DND-41 (cell line): ENCODE measurements at regions not wholly inside any gene's neighbourhood (a gene's known extent, or its start where the extent isn't known, plus 50 kb on each side); places are given as distances from the start of the nearest gene placed in this dataset.

Source experiments
- EZH2 ChIP-seq: IDR thresholded peaks from 3 replicates; pipeline ENCODE4 v1.6.1; 2012; ENCODE audit warnings: borderline replicate concordance, low read depth, mild to moderate bottlenecking, moderate library complexity, low read length, inconsistent platforms; ENCODE audit not compliant: severe bottlenecking
- TF ChIP-seq, protein P1 (sequence below): IDR thresholded peaks from 2 replicates; pipeline ENCODE4 v1.5.1; 2012; ENCODE audit warnings: borderline replicate concordance, low read length, moderate library complexity, mild to moderate bottlenecking; ENCODE audit not compliant: poor library complexity, severe bottlenecking; ENCODE audit errors: extremely low read depth

DNA sequence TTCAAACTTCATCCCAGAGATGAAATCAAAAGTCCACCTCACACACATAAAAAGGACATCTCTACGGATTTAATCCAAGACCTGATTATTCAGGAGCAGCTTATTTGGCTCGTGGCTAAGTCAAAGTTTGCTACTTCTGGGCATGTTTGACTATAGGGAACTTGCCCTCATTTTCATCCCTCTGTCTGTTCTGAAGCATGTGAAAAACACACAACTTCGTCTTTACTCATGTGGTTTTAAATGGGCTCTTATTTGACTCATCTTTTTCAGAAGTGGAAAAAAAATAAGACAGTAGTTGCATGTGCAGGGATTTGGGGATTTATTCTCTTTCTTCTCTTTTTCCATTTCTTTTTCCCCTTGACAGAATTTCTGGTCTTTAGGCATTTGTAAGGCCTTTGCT lies 295.9 kb downstream of the TFEC start:
- TF ChIP-seq, protein P1, sequence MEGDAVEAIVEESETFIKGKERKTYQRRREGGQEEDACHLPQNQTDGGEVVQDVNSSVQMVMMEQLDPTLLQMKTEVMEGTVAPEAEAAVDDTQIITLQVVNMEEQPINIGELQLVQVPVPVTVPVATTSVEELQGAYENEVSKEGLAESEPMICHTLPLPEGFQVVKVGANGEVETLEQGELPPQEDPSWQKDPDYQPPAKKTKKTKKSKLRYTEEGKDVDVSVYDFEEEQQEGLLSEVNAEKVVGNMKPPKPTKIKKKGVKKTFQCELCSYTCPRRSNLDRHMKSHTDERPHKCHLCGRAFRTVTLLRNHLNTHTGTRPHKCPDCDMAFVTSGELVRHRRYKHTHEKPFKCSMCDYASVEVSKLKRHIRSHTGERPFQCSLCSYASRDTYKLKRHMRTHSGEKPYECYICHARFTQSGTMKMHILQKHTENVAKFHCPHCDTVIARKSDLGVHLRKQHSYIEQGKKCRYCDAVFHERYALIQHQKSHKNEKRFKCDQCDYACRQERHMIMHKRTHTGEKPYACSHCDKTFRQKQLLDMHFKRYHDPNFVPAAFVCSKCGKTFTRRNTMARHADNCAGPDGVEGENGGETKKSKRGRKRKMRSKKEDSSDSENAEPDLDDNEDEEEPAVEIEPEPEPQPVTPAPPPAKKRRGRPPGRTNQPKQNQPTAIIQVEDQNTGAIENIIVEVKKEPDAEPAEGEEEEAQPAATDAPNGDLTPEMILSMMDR: no peak
- no peak for TF ChIP-seq EZH2
